ENCODE measurements at regions not wholly inside any gene's neighbourhood (a gene's known extent, or its start where the extent isn't known, plus 50 kb on each side); places are given as distances from the start of the nearest gene placed in this dataset.
"Not testable (repeated sequence)": the region's sequence is repeated elsewhere in the genome, so short reads cannot be mapped to it uniquely, and the experiment has no call there.

DNA sequence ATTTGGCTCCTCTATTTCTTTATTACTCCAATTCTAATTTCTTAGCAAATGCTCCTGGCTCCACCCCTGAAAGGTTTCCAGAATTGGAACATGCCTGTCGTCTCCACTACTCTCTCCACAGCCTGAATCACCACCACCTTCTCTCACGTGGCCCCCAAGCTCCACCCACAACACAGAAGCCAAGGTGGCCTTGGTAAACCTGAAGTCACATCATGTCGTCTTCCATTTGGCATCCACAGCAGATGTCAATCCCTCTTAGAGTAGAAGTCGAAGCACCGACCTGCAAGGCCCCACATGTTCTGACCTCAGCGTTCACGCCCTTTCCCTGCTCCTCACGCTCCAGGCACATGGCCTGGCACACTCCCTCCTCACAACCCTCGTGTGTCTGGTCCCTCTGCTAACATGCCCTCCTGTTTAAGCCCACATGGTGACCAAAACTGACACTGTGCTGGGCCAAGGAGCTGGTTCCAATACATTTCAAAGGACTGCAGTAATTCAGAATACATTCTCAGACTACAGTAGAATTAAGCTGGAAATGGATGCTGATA, 56.3 kb upstream of the GPC1 start:
- no peaks in the 10 kb centered on the region for H3K27me3 ChIP-seq (replicated peaks; ENCODE audit: insufficient read depth)
- intact Hi-C loops (cut with DNase I) = no loop called here
- 70% methylated on average over 9 of the region's 9 CpGs for WGBS

DNA sequence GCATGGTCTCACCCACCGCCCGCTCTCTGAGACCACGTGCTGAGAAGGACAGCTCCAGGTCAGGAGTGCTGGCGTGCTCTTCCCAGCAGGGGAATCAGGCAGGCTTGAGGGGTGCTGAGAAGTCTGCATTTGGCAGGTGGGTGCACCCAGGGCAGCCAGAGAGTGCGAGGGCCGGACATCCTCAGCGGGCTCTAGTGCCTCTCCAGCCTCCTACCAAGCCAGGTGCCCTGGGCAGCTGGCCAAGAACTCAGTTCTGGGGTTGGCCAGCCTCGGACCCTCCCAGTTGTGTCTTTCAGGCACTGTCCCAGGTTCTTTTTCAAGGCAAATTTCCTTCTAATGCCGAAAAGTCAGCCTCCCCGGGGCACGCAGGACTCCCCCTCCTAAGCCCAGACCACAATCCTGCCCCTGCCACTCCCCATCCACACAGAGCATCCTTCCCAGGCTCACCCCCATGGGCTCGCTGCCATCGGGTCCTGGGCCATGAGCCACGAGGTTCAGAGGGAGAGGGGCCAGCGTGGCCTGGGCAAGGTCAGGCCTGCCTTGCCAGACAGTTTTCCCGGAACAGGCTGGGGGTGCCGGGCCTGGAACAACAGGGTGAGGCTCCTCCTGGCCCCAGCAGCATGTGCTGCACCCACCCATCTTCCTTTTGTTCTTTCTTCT, 52.2 kb upstream of the GPC1 start:
- no peak for TF ChIP-seq POLR2A (IDR thresholded peaks at IDR 0.05)
- TF ChIP-seq, protein P1, sequence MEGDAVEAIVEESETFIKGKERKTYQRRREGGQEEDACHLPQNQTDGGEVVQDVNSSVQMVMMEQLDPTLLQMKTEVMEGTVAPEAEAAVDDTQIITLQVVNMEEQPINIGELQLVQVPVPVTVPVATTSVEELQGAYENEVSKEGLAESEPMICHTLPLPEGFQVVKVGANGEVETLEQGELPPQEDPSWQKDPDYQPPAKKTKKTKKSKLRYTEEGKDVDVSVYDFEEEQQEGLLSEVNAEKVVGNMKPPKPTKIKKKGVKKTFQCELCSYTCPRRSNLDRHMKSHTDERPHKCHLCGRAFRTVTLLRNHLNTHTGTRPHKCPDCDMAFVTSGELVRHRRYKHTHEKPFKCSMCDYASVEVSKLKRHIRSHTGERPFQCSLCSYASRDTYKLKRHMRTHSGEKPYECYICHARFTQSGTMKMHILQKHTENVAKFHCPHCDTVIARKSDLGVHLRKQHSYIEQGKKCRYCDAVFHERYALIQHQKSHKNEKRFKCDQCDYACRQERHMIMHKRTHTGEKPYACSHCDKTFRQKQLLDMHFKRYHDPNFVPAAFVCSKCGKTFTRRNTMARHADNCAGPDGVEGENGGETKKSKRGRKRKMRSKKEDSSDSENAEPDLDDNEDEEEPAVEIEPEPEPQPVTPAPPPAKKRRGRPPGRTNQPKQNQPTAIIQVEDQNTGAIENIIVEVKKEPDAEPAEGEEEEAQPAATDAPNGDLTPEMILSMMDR (IDR thresholded peaks at IDR 0.05) = no peak
- no peak for TF ChIP-seq POLR2AphosphoS5 (IDR thresholded peaks at IDR 0.05)
- DNase-seq (ENCODE audit: low spot score) = no peak
- Histone ChIP-seq H3K27me3 (replicated peaks; ENCODE audit: insufficient read depth) (no peaks in the 10 kb centered on the region), H3K36me3 (no peaks in the 10 kb centered on the region), H3K27ac (no peak overlapping the region), H3K9me3 (no peaks in the 10 kb centered on the region), H3K4me1 (replicated peaks) (no peaks in the 10 kb centered on the region), H3K4me3 (no peak overlapping the region)
- 69% methylated on average over 17 of the region's 17 CpGs for WGBS
- intact Hi-C loops (cut with DNase I) = no loop called here

More for the DNA sequence above, 56.3 kb upstream of the GPC1 start:
- no peaks in the 10 kb centered on the region for H3K9me3 ChIP-seq
- no peak overlapping the region for H3K27ac ChIP-seq
- TF ChIP-seq, protein P1 (IDR thresholded peaks at IDR 0.05) = no peak
- TF ChIP-seq POLR2AphosphoS5 (IDR thresholded peaks at IDR 0.05) = no peak
- TF ChIP-seq POLR2A (IDR thresholded peaks at IDR 0.05) = no peak
- H3K36me3 ChIP-seq = no peaks in the 10 kb centered on the region
- H3K4me3 ChIP-seq = no peak overlapping the region
- H3K4me1 ChIP-seq (replicated peaks) = no peaks in the 10 kb centered on the region
- DNase-seq (ENCODE audit: low spot score) = no peak

DNA sequence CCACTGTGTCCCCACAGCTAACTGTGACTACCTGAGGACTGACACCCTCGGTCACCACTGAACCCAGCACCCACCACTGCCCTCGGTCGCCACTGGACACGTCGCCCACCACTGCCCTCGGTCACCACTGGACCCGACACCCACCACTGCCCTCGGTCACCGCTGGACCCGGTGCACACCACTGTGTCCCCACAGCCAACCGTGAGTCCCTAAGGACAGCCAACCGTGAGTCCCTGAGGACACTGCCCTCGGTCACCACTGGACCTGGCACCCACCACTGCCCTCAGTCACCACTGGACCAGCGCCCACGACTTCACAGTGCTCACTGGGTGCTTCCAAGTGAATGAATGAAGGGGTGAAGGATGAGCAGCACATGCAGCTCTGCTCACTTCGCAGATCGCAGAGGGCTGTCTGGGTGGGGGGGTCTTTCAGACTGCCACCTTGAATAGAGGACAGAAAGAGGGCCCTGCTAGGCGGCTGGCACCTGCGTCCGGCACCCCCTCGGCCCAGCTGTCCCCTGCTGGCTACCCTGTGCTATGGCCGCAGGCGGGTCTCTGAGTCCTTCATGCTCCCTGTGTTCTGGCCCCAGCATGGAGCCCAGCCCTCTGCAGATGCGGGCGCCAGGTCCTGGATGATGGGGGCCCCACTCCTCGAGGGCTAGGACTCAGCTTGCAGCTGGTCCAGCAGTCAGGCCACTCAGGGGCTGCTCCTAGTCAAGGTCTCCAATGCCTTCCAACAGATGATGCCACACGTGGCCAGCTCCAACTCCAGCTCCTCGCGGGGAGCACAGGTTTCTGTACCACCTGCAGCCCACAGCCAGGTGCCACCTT, 51.4 kb upstream of the GPC1 start:
- Histone ChIP-seq H3K36me3 (no peaks in the 10 kb centered on the region), H3K4me3 (no peak overlapping the region), H3K4me1 (replicated peaks) (no peaks in the 10 kb centered on the region), H3K27me3 (replicated peaks; ENCODE audit: insufficient read depth) (no peaks in the 10 kb centered on the region), H3K9me3 (no peaks in the 10 kb centered on the region), H3K27ac (no peak overlapping the region)
- intact Hi-C loops (cut with DNase I) = no loop called here
- DNase-seq (ENCODE audit: low spot score) = no peak
- TF ChIP-seq, protein P1 (IDR thresholded peaks at IDR 0.05) = no peak
- TF ChIP-seq POLR2A (IDR thresholded peaks at IDR 0.05) (no peak), POLR2AphosphoS5 (IDR thresholded peaks at IDR 0.05) (no peak)
- WGBS = 92% methylated on average over 24 of the region's 29 CpGs

DNA sequence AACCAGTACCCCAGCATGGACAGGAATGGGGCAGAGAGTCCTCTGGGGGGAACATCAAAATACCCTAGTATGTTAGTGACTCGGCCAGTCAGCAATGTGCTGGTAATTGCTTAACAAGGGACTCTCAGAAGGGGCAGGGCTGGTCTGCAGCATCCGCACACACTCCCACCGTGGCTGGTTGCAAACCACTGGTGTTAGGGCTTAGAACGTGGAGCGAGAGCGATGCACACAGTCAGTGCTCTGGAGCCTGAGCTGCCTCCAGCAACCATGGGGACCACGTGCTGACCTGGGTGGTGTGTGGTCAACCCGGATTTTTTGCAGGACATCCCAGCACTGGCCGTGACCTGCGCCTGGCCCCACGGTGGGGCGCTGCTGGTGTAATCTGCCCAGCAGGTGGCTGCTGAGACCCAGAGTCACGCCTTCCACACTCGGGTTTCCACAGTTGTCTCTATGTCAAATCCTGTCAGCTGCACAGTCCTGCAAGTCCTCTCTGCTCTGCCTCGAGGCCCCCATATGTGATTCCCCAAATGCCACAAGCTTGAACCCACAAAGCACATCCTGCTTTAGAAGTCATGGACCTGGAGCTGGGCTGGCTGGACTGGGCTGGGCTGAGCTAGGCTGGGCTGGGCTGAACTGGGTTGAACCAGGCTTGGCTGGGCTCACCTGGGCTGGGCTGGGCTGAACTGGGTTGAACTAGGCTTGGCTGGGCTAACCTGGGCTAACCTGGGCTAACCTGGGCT, 50.6 kb upstream of the GPC1 start:
- no peaks in the 10 kb centered on the region for H3K27me3 ChIP-seq (replicated peaks; ENCODE audit: insufficient read depth)

DNA sequence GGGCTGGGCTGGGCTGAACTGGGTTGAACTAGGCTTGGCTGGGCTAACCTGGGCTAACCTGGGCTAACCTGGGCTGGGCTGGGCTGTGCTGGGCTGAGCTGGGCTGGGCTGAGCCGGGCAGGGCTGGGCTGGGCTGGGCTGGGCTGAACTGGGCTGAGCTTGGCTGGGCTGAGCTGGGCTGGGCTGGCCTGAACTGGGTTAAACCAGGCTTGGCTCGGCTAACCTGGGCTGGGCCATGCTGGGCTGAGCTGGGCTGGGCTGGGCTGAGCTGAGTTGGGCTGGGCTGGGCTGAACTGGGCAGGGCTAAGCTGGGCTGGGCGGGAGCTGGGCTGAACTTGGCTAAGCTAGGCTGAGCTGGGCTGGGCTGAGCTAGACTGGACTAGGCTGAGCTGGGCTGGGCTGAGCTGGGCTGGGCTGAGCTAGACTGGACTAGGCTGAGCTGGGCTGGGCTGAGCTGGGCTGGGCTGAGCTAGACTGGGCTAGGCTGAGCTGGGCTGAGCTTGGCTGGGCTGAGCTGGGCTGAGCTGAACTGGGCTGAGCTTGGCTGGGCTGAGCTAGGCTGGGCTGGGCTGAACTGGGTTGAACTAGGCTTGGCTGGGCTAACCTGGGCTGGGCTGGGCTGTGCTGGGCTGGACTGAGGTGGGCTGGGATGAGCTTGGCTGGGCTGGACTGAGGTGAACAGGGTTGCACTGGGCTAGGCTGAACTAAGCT, 49.9 kb upstream of the GPC1 start:
- H3K4me1 ChIP-seq (replicated peaks); intact Hi-C loops (cut with DNase I); H3K9me3 ChIP-seq; H3K36me3 ChIP-seq; H3K27ac ChIP-seq; H3K27me3 ChIP-seq (replicated peaks; ENCODE audit: insufficient read depth); H3K4me3 ChIP-seq; DNase-seq (ENCODE audit: low spot score): not testable (repeated sequence)
- WGBS = 75% methylated on average over 3 of the region's 3 CpGs

More for the DNA sequence above, 50.6 kb upstream of the GPC1 start:
- H3K36me3 ChIP-seq = no peaks in the 10 kb centered on the region
- no peak for TF ChIP-seq POLR2AphosphoS5 (IDR thresholded peaks at IDR 0.05)
- TF ChIP-seq, protein P1 (IDR thresholded peaks at IDR 0.05) = no peak
- TF ChIP-seq POLR2A (IDR thresholded peaks at IDR 0.05) = no peak
- H3K4me1 ChIP-seq (replicated peaks) = no peaks in the 10 kb centered on the region
- H3K4me3 ChIP-seq = no peak overlapping the region
- intact Hi-C loops (cut with DNase I) = no loop called here
- no peak overlapping the region for H3K27ac ChIP-seq
- DNase-seq (ENCODE audit: low spot score) = no peak
- H3K9me3 ChIP-seq = no peaks in the 10 kb centered on the region
- 85% methylated on average over 15 of the region's 15 CpGs for whole genome bisulfite sequencing
